Smooth muscle cell (in vitro differentiated cells): ENCODE measurements at regions not wholly inside any gene's neighbourhood (a gene's known extent, or its start where the extent isn't known, plus 50 kb on each side); places are given as distances from the start of the nearest gene placed in this dataset.

ENCODE experiments used
- DNase-seq: peaks from one replicate; lab custom pipeline; 2025; ENCODE audit not compliant: unreplicated experiment; lab: John Stamatoyannopoulos, UW
- H2AFZ ChIP-seq: fragments of 200-600 bp; sonication (generic); 2 replicates; pipeline ENCODE4 v1.6.0; 2016; ENCODE audit warnings: antibody characterized with exemption, low read depth, mild to moderate bottlenecking
- H3F3A ChIP-seq: fragments of 200-600 bp; sonication (generic); 2 replicates; pipeline ENCODE4 v1.6.0; 2017; ENCODE audit warnings: antibody characterized with exemption, low read depth
- H3K27ac ChIP-seq: fragments of 200-600 bp; sonication (generic); 2 replicates; pipeline ENCODE4 v1.5.1; 2016; ENCODE audit warnings: low read depth, mild to moderate bottlenecking
- H3K27me3 ChIP-seq: fragments of 200-600 bp; sonication (generic); 2 replicates; pipeline ENCODE4 v1.6.1; 2016; ENCODE audit warnings: low read depth, mild to moderate bottlenecking
- H3K36me3 ChIP-seq: fragments of 200-600 bp; sonication (generic); 2 replicates; pipeline ENCODE4 v1.5.1; 2016; ENCODE audit warnings: low read depth
- H3K4me1 ChIP-seq: fragments of 200-600 bp; sonication (generic); 2 replicates; pipeline ENCODE4 v1.5.1; 2016; ENCODE audit warnings: low read depth
- H3K4me2 ChIP-seq: fragments of 200-600 bp; sonication (generic); 2 replicates; pipeline ENCODE4 v1.6.0; 2016; ENCODE audit warnings: mild to moderate bottlenecking
- H3K4me3 ChIP-seq: fragments of 200-600 bp; sonication (generic); 2 replicates; pipeline ENCODE4 v1.5.1; 2016; ENCODE audit warnings: mild to moderate bottlenecking
- H3K79me2 ChIP-seq: fragments of 200-600 bp; sonication (generic); 2 replicates; pipeline ENCODE4 v1.6.0; 2016; ENCODE audit warnings: low read depth, mild to moderate bottlenecking
- H3K9ac ChIP-seq: fragments of 200-600 bp; sonication (generic); 2 replicates; pipeline ENCODE4 v1.6.0; 2016; ENCODE audit warnings: low read depth
- H3K9me3 ChIP-seq: fragments of 200-600 bp; sonication (generic); replicated peaks from 2 replicates; pipeline ENCODE4 v1.5.1; 2016; ENCODE audit warnings: low read depth
- H4K20me1 ChIP-seq: fragments of 200-600 bp; sonication (generic); 2 replicates; pipeline ENCODE4 v1.6.0; 2016; ENCODE audit warnings: low read depth
- CTCF ChIP-seq: fragments of 200-600 bp; sonication (generic); IDR thresholded peaks from 2 replicates; pipeline ENCODE4 v1.5.1; 2017; ENCODE audit warnings: borderline replicate concordance, mild to moderate bottlenecking, antibody characterized with exemption; ENCODE audit not compliant: insufficient read depth, poor library complexity, severe bottlenecking
- WGBS: methylation state at CpG from one replicate; pipeline ENCODE4 v1.1.7; 2016; ENCODE audit warnings: low lambda C conversion rate; 5-methylcytosine and 5-hydroxymethylcytosine counted together

DNA sequence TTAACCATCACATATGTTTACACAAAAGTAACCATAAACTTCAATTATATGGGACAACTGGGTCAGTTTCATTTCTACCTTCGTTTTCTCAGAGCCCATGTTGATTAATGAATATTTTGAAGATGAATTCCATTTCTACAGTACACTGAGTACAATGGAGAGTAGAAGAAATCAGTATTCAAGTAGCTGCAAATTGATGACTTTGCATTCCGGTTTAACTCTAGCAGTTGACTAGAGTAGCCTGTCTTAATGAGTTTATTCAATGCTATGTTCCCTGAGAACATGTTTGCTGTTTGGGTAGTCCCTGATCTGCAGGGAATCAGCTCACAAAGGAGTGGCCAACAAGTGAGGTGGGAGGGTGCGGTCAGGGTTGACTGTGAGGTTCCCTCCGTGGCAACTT lies 168.3 kb downstream of the TRIML1 start:
- H3K27ac ChIP-seq = no peak overlapping the region
- H3K4me1 ChIP-seq = no peaks in the 10 kb centered on the region
- no peaks in the 10 kb centered on the region for H3K79me2 ChIP-seq
- H3F3A ChIP-seq = no peaks in the 10 kb centered on the region
- H3K9me3 ChIP-seq = no peaks in the 10 kb centered on the region
- no peak overlapping the region for H2AFZ ChIP-seq
- no peaks in the 10 kb centered on the region for H4K20me1 ChIP-seq
- no peak for TF ChIP-seq CTCF
- no peak overlapping the region for H3K4me2 ChIP-seq
- 91% methylated on average over 4 of the region's 4 CpGs for WGBS
- no peak overlapping the region for H3K4me3 ChIP-seq
- no peaks in the 10 kb centered on the region for H3K36me3 ChIP-seq
- no peaks in the 10 kb centered on the region for H3K27me3 ChIP-seq
- DNase-seq = no peak
- no peak overlapping the region for H3K9ac ChIP-seq

- Histone ChIP-seq H3K79me2 (no peaks in the 10 kb centered on the region), H3K9ac (no peak overlapping the region), H3K36me3 (no peaks in the 10 kb centered on the region), H3K4me3 (no peak overlapping the region), H3K9me3 (no peaks in the 10 kb centered on the region), H2AFZ (no peak overlapping the region), H3K4me2 (no peak overlapping the region), H3F3A (no peaks in the 10 kb centered on the region), H4K20me1 (no peaks in the 10 kb centered on the region), H3K27me3 (no peaks in the 10 kb centered on the region), H3K27ac (no peak overlapping the region), H3K4me1 (no peaks in the 10 kb centered on the region)
- DNase-seq = no peak
- TF ChIP-seq CTCF = no peak
- WGBS = 88% methylated on average over 6 of the region's 6 CpGs
Measured at GRCh38 chr4:188308142-188308541, 168.9 kb downstream of the TRIML1 start.

- Histone ChIP-seq H3K79me2 (no peaks in the 10 kb centered on the region), H3K9ac (no peak overlapping the region), H3F3A (no peaks in the 10 kb centered on the region), H4K20me1 (no peaks in the 10 kb centered on the region), H3K4me1 (no peaks in the 10 kb centered on the region), H2AFZ (no peak overlapping the region), H3K4me2 (no peak overlapping the region), H3K4me3 (no peak overlapping the region), H3K36me3 (no peaks in the 10 kb centered on the region), H3K9me3 (no peaks in the 10 kb centered on the region), H3K27me3 (no peaks in the 10 kb centered on the region), H3K27ac (no peak overlapping the region)
- no peak for TF ChIP-seq CTCF
- DNase-seq = no peak
- WGBS = 97% methylated on average over 2 of the region's 2 CpGs
Measured at GRCh38 chr4:188316391-188316790, 177.2 kb downstream of the TRIML1 start.

DNA sequence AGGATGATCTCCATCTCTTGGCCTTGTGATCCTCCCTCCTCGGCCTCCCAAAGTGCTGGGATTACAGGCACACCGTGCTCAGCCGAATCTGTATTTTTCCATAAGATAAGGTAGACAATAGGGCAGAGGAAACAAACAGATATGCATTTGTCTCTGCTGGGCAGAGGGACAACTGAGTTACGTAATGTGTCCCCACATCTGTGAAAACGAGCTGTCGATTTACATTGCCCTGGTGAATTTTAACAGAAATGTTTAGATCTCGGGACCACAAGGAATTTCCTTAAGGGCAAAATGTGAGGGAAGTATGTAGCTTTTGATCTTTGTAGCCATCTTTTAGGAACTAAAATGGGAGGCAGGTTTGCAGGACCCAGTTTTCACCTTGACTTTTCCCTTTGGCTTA lies 189.7 kb downstream of the TRIML1 start:
- Histone ChIP-seq H3K36me3 (no peaks in the 10 kb centered on the region), H3K4me3 (no peak overlapping the region), H3F3A (no peaks in the 10 kb centered on the region), H3K9me3 (no peaks in the 10 kb centered on the region), H3K79me2 (no peaks in the 10 kb centered on the region), H3K27me3 (no peaks in the 10 kb centered on the region), H3K4me2 (no peak overlapping the region), H3K9ac (no peak overlapping the region), H3K27ac (no peak overlapping the region), H3K4me1 (no peaks in the 10 kb centered on the region), H4K20me1 (no peaks in the 10 kb centered on the region), H2AFZ (no peak overlapping the region)
- DNase-seq = no peak
- no peak for TF ChIP-seq CTCF
- WGBS = 60% methylated on average over 7 of the region's 7 CpGs
